PC-3 (cell line): ENCODE measurements at regions not wholly inside any gene's neighbourhood (a gene's known extent, or its start where the extent isn't known, plus 50 kb on each side); places are given as distances from the start of the nearest gene placed in this dataset.

Source experiments
- ATAC-seq: fragments of 200-7000 bp; cut with Tn5 transposase; 2 replicates; pipeline ENCODE4 v1.9.1; 2020; ENCODE audit warnings: mild to moderate bottlenecking, moderate library complexity
- BruUV-seq: library from RNA; stranded (reverse); fragments of 400-500 nt; replicated peaks from 2 replicates; lab custom pipeline; 2021; lab: Mats Ljungman, UMichigan
- CTCF ChIA-PET: fragments of 300-600 bp; sonication (Branson Sonifier 250); formaldehyde crosslinking; loops from one replicate; lab custom pipeline; 2022; ENCODE audit warnings: antibody characterized with exemption; lab: Charles Lee
- POLR2A ChIA-PET: fragments of 300-600 bp; sonication (Branson Sonifier 250); formaldehyde crosslinking; loops from one replicate; lab custom pipeline; 2022; ENCODE audit warnings: antibody characterized with exemption; ENCODE audit not compliant: unreplicated experiment; lab: Charles Lee
- DNase-seq: peaks from one replicate; pipeline ENCODE4 v3.0.0-alpha.2; 2015
- H2AFZ ChIP-seq: fragments of 300-600 bp; sonication (generic); 2 replicates; pipeline ENCODE4 v1.6.0; 2016; ENCODE audit warnings: antibody characterized with exemption, low read length
- H3F3A ChIP-seq: fragments of 300-600 bp; sonication (generic); one replicate; pipeline ENCODE4 v1.6.0; 2017; ENCODE audit warnings: antibody characterized with exemption, low read length, control low read depth, mild to moderate bottlenecking; ENCODE audit not compliant: unreplicated experiment
- H3K27ac ChIP-seq: fragments of 300-600 bp; sonication (generic); 2 replicates; pipeline ENCODE4 v1.5.1; 2016; ENCODE audit warnings: mild to moderate bottlenecking, low read length
- H3K27me3 ChIP-seq: fragments of 300-600 bp; sonication (generic); 2 replicates; pipeline ENCODE4 v1.6.1; 2016; ENCODE audit warnings: low read length, mixed read lengths
- H3K36me3 ChIP-seq: fragments of 300-600 bp; sonication (generic); 2 replicates; pipeline ENCODE4 v1.6.1; 2016; ENCODE audit warnings: low read depth, mixed run types, low read length, mixed read lengths
- H3K4me1 ChIP-seq: fragments of 300-600 bp; sonication (generic); 2 replicates; pipeline ENCODE4 v1.5.1; 2016; ENCODE audit warnings: low read length; ENCODE audit not compliant: insufficient read depth
- H3K4me2 ChIP-seq: fragments of 300-600 bp; sonication (generic); 2 replicates; pipeline ENCODE4 v1.6.0; 2016; ENCODE audit warnings: low read length
- H3K4me3 ChIP-seq: fragments of 300-600 bp; sonication (generic); 2 replicates; pipeline ENCODE4 v1.5.1; 2016; ENCODE audit warnings: mild to moderate bottlenecking, low read length, mixed read lengths
- H3K79me2 ChIP-seq: fragments of 300-600 bp; sonication (generic); 2 replicates; pipeline ENCODE4 v1.6.1; 2017; ENCODE audit warnings: low read length, mixed read lengths
- H3K9ac ChIP-seq: fragments of 300-600 bp; sonication (generic); 2 replicates; pipeline ENCODE4 v1.6.0; 2016; ENCODE audit warnings: mild to moderate bottlenecking, low read length
- H3K9me2 ChIP-seq: fragments of 300-600 bp; sonication (generic); replicated peaks from 2 replicates; pipeline ENCODE4 v1.6.1; 2016; ENCODE audit warnings: mixed run types, low read length, mixed read lengths
- H3K9me3 ChIP-seq: fragments of 300-600 bp; sonication (generic); 2 replicates; pipeline ENCODE4 v1.6.1; 2016; ENCODE audit warnings: low read length, mixed read lengths
- H4K20me1 ChIP-seq: fragments of 300-600 bp; sonication (generic); 2 replicates; pipeline ENCODE4 v1.6.1; 2016; ENCODE audit warnings: low read length, mixed read lengths
- EZH2 ChIP-seq: fragments of 300-600 bp; sonication (generic); IDR thresholded peaks from one replicate; pipeline ENCODE4 v1.6.1; 2017; ENCODE audit warnings: antibody characterized with exemption, mild to moderate bottlenecking, low read length; ENCODE audit not compliant: unreplicated experiment
- EZH2phosphoT487 ChIP-seq: fragments of 300-600 bp; sonication (generic); IDR thresholded peaks from 2 replicates; pipeline ENCODE4 v1.6.1; 2018; ENCODE audit warnings: mild to moderate bottlenecking, antibody characterized with exemption, low read length, borderline replicate concordance
- intact Hi-C: fragments of 100-400 bp; cut with micrococcal nuclease; formaldehyde crosslinking; loops from 2 replicates; pipeline ENCODE4 v1.9.0; 2023
- TF ChIP-seq, protein P1 (sequence below): fragments of 300-600 bp; sonication (generic); conservative IDR thresholded peaks from 2 replicates; pipeline ENCODE4 v1.5.1; 2017; ENCODE audit warnings: antibody characterized with exemption, low read depth, mild to moderate bottlenecking, low read length

DNA sequence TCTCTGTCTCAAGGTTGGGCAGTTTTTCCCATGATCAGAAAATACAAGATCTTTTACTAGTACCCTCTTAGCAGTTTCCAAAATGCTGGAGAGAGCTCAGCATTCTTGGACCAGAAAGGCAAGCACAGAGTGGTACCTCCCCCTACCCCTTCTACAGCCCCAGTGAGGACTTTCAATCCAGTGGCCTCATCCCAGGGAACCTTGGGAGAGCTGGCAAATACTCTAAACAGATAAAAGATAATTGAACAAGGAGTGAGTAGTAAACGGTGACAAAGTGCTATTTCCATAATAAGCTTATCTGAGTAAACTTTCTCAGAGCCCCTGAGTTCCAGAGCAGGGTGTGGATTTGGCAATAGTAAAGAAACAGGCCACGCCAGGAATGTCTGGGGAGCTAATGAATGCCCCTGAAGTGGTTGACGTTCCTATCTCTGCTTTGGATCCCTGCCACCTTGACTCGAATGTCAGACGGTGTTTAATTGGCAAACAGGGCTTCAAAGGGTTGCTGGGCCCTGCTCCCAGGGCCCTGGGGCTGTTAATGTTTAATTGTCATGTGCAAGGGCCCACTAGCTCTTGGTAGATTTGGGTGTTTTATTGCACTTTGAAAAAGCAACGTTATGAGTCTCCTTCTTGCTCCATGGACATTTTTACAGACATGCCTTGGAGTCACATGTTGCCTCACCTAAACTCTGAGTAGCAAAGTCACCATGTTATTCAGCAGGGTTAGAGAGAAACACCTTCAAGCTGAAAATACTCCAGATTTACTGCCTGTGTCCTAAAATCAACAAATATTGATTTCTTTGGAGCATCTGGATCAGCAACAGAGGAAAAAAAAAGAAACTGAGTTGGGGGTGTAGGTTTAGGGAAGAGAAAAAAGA lies 239.9 kb downstream of the CYRIA start:
- Histone ChIP-seq H3K27ac (no peak overlapping the region), H3F3A (no peaks in the 10 kb centered on the region), H3K27me3 (no peaks in the 10 kb centered on the region), H3K4me3 (no peak overlapping the region), H3K9me3 (no peaks in the 10 kb centered on the region), H3K4me2 (no peak overlapping the region), H3K9ac (no peak overlapping the region), H3K4me1 (no peaks in the 10 kb centered on the region), H2AFZ (no peak overlapping the region), H3K36me3 (no peaks in the 10 kb centered on the region), H3K9me2 (no peaks in the 10 kb centered on the region), H4K20me1 (no peaks in the 10 kb centered on the region), H3K79me2 (no peaks in the 10 kb centered on the region)
- intact Hi-C loops, result no loop called here
- ChIA-PET CTCF (no interaction called here), POLR2A (no interaction called here)
- no peak for ATAC-seq
- TF ChIP-seq, protein P1, sequence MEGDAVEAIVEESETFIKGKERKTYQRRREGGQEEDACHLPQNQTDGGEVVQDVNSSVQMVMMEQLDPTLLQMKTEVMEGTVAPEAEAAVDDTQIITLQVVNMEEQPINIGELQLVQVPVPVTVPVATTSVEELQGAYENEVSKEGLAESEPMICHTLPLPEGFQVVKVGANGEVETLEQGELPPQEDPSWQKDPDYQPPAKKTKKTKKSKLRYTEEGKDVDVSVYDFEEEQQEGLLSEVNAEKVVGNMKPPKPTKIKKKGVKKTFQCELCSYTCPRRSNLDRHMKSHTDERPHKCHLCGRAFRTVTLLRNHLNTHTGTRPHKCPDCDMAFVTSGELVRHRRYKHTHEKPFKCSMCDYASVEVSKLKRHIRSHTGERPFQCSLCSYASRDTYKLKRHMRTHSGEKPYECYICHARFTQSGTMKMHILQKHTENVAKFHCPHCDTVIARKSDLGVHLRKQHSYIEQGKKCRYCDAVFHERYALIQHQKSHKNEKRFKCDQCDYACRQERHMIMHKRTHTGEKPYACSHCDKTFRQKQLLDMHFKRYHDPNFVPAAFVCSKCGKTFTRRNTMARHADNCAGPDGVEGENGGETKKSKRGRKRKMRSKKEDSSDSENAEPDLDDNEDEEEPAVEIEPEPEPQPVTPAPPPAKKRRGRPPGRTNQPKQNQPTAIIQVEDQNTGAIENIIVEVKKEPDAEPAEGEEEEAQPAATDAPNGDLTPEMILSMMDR, result no peak
- DNase-seq, result no peak
- BruUV-seq, result no TSS peak

DNA sequence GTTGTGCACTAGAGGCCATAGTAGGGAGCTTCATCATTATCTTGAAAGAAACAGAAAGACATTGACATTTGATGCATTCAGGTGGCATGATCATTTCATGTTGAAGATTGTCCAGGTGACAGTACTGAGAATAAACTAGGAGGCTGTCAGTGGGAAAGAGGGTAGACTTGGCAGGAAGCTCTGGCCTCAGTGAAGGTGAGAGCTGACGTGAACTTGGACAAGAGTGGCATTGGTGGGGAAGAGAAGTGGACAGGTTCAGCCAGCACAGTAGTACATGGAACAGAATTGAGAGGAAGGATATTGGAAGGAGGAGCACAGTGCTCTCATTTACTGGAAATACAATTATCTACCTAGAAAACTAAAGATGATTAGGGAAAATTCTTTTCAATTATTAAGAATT lies 245.2 kb downstream of the CYRIA start:
- no peak overlapping the region for H3K9ac ChIP-seq
- ATAC-seq (no peak), DNase-seq (no peak)
- no peak overlapping the region for H2AFZ ChIP-seq
- no peak overlapping the region for H3K27ac ChIP-seq
- H3F3A ChIP-seq, result no peaks in the 10 kb centered on the region
- H3K36me3 ChIP-seq, result no peaks in the 10 kb centered on the region
- intact Hi-C loops, result no loop called here
- no peaks in the 10 kb centered on the region for H3K9me3 ChIP-seq
- no peak overlapping the region for H3K4me2 ChIP-seq
- TF ChIP-seq, protein P1, result no peak
- TF ChIP-seq EZH2 (no peak), EZH2phosphoT487 (no peak)
- POLR2A ChIA-PET, result no interaction called here
- no peaks in the 10 kb centered on the region for H3K9me2 ChIP-seq
- no peaks in the 10 kb centered on the region for H3K79me2 ChIP-seq
- no peaks in the 10 kb centered on the region for H4K20me1 ChIP-seq
- no peaks in the 10 kb centered on the region for H3K27me3 ChIP-seq
- CTCF ChIA-PET, result no interaction called here
- no peaks in the 10 kb centered on the region for H3K4me1 ChIP-seq
- BruUV-seq, result no TSS peak
- no peak overlapping the region for H3K4me3 ChIP-seq

DNA sequence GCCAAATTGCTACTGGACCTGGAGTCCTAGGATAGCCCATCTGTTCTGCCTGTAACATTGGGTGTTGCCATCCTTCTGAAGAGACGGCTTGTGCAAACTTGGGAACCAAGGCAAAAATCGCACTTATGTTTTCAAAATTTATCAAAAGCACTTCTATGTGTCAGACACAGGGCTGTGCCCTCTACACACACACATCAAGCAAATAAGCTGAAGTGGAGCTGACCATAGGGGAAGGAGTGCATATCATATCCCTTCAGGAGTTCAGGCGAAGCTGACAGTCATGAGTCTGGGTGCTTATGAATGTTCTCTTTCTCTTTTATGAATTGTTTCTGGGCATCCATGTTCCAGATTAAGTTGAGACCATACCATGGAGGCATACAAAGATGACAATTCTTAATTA lies 247.9 kb downstream of the CYRIA start:
- H3K79me2 ChIP-seq, result no peaks in the 10 kb centered on the region
- no peaks in the 10 kb centered on the region for H4K20me1 ChIP-seq
- no peaks in the 10 kb centered on the region for H3K36me3 ChIP-seq
- CTCF ChIA-PET, result no interaction called here
- no peak overlapping the region for H3K4me3 ChIP-seq
- no peak overlapping the region for H3K9ac ChIP-seq
- H3K9me3 ChIP-seq, result no peaks in the 10 kb centered on the region
- H3K4me1 ChIP-seq, result no peaks in the 10 kb centered on the region
- intact Hi-C loops, result no loop called here
- H3K4me2 ChIP-seq, result no peak overlapping the region
- H3F3A ChIP-seq, result no peaks in the 10 kb centered on the region
- ATAC-seq (no peak), DNase-seq (no peak)
- no peaks in the 10 kb centered on the region for H3K27me3 ChIP-seq
- BruUV-seq, result no TSS peak
- H2AFZ ChIP-seq, result no peak overlapping the region
- no peaks in the 10 kb centered on the region for H3K9me2 ChIP-seq
- no peak for TF ChIP-seq EZH2phosphoT487
- no peak overlapping the region for H3K27ac ChIP-seq
- POLR2A ChIA-PET, result no interaction called here
